GM23338 (cell line): ENCODE measurements at regions not wholly inside any gene's neighbourhood (a gene's known extent, or its start where the extent isn't known, plus 50 kb on each side); places are given as distances from the start of the nearest gene placed in this dataset.

Source experiments
- ATAC-seq: fragments of 200-7000 bp; cut with Tn5 transposase; 3 replicates; pipeline ENCODE4 v1.9.1; 2020
- DNase-seq: peaks from one replicate; pipeline ENCODE4 v3.0.0-alpha.2; 2015; ENCODE audit warnings: low spot score
- H2AFZ ChIP-seq: fragments of 200-600 bp; sonication (generic); 2 replicates; pipeline ENCODE4 v1.8.0; 2016; ENCODE audit warnings: antibody characterized with exemption, mild to moderate bottlenecking, moderate library complexity
- H3F3A ChIP-seq: fragments of 200-600 bp; sonication (generic); replicated peaks from 2 replicates; pipeline ENCODE4 v1.8.0; 2017; ENCODE audit warnings: antibody characterized with exemption, mixed run types, low read depth
- H3K27ac ChIP-seq: fragments of 200-600 bp; sonication (generic); 2 replicates; pipeline ENCODE4 v1.6.1; 2016; ENCODE audit warnings: low read depth
- H3K27me3 ChIP-seq: fragments of 200-600 bp; sonication (generic); 2 replicates; pipeline ENCODE4 v1.8.0; 2016; ENCODE audit warnings: mild to moderate bottlenecking, mixed run types, moderate library complexity; ENCODE audit not compliant: insufficient read depth
- H3K36me3 ChIP-seq: fragments of 200-600 bp; sonication (generic); 2 replicates; pipeline ENCODE4 v1.8.0; 2016; ENCODE audit warnings: mild to moderate bottlenecking; ENCODE audit not compliant: insufficient read depth
- H3K4me1 ChIP-seq: fragments of 200-600 bp; sonication (generic); 2 replicates; pipeline ENCODE4 v1.8.0; 2016; ENCODE audit warnings: mild to moderate bottlenecking, moderate library complexity; ENCODE audit not compliant: insufficient read depth
- H3K4me2 ChIP-seq: fragments of 200-600 bp; sonication (generic); 2 replicates; pipeline ENCODE4 v1.7.1; 2017; ENCODE audit warnings: mixed run types
- H3K4me3 ChIP-seq: fragments of 200-600 bp; sonication (generic); 2 replicates; pipeline ENCODE4 v1.6.1; 2016; ENCODE audit warnings: mixed run types
- H3K79me2 ChIP-seq: fragments of 200-600 bp; sonication (generic); replicated peaks from 2 replicates; pipeline ENCODE4 v1.8.0; 2017; ENCODE audit warnings: mild to moderate bottlenecking; ENCODE audit not compliant: insufficient read depth
- H3K9me2 ChIP-seq: fragments of 200-600 bp; sonication (generic); 2 replicates; pipeline ENCODE4 v1.8.0; 2017; ENCODE audit not compliant: insufficient read depth
- H4K20me1 ChIP-seq: fragments of 200-600 bp; sonication (generic); replicated peaks from 2 replicates; pipeline ENCODE4 v1.8.0; 2017; ENCODE audit warnings: mild to moderate bottlenecking; ENCODE audit not compliant: insufficient read depth
- H3K27ac Mint-ChIP-seq: 2 replicates; pipeline ENCODE4 v1.8.0; 2020; ENCODE audit warnings: inconsistent platforms, mild to moderate bottlenecking, moderate library complexity, mixed read lengths
- H3K27me3 Mint-ChIP-seq: 3 replicates; pipeline ENCODE4 v1.8.0; 2022; ENCODE audit warnings: low read depth, mild to moderate bottlenecking, moderate library complexity, mixed read lengths, inconsistent platforms; ENCODE audit not compliant: insufficient read depth, poor library complexity
- H3K36me3 Mint-ChIP-seq: 3 replicates; pipeline ENCODE4 v1.8.0; 2021; ENCODE audit warnings: low read depth, mild to moderate bottlenecking, inconsistent platforms, moderate library complexity, mixed read lengths
- H3K4me1 Mint-ChIP-seq: 3 replicates; pipeline ENCODE4 v1.8.0; 2020; ENCODE audit warnings: mild to moderate bottlenecking, inconsistent platforms, mixed read lengths
- H3K4me3 Mint-ChIP-seq: 3 replicates; pipeline ENCODE4 v1.8.0; 2021; ENCODE audit warnings: moderate library complexity, mild to moderate bottlenecking, inconsistent platforms, mixed read lengths
- H3K9me3 Mint-ChIP-seq: 3 replicates; pipeline ENCODE4 v1.8.0; 2020; ENCODE audit warnings: moderate library complexity, mild to moderate bottlenecking, inconsistent platforms, mixed read lengths
- CREB1 ChIP-seq: fragments of 250-450 bp; sonication (Bioruptor Pico); IDR thresholded peaks from 2 replicates; pipeline ENCODE4 v1.5.0; 2020; ENCODE audit warnings: low read depth, mild to moderate bottlenecking, moderate library complexity
- POLR2AphosphoS5 ChIP-seq: IDR thresholded peaks from 2 replicates; pipeline ENCODE4 v1.6.1; 2016; ENCODE audit warnings: antibody characterized with exemption, low read depth
- STAT1 ChIP-seq: IDR thresholded peaks from one replicate; pipeline ENCODE4 v1.6.1; 2016; ENCODE audit warnings: antibody characterized with exemption; ENCODE audit not compliant: unreplicated experiment
- ZNF114 ChIP-seq: fragments of 250-450 bp; sonication (Bioruptor Pico); IDR thresholded peaks from 2 replicates; pipeline ENCODE4 v1.5.0; 2020; ENCODE audit warnings: mild to moderate bottlenecking, moderate library complexity
- TF ChIP-seq, protein P1 (sequence below): fragments of 250-450 bp; sonication (Bioruptor Pico); IDR thresholded peaks from 2 replicates; pipeline ENCODE4 v1.5.0; 2020; ENCODE audit warnings: mild to moderate bottlenecking, moderate library complexity

- H3K9me3 Mint-ChIP-seq: peaks cover 2% of the 10 kb centered on the region; the same call in 1 of the 3 replicates
- no peaks in the 10 kb centered on the region for H3K27me3 Mint-ChIP-seq
- DNase-seq (no peak), ATAC-seq (no peak)
- no peaks in the 10 kb centered on the region for H3K4me1 Mint-ChIP-seq
- Histone ChIP-seq H3K9me2 (no peaks in the 10 kb centered on the region), H3K36me3 (no peaks in the 10 kb centered on the region), H3K4me2 (no peak overlapping the region), H4K20me1 (no peaks in the 10 kb centered on the region), H2AFZ (no peak overlapping the region), H3K27me3 (no peaks in the 10 kb centered on the region), H3F3A (no peaks in the 10 kb centered on the region), H3K4me3 (no peak overlapping the region), H3K79me2 (no peaks in the 10 kb centered on the region), H3K27ac (no peak overlapping the region), H3K4me1 (no peaks in the 10 kb centered on the region)
- no peaks in the 10 kb centered on the region for H3K36me3 Mint-ChIP-seq
- no peak overlapping the region for H3K4me3 Mint-ChIP-seq
- H3K27ac Mint-ChIP-seq: no peak overlapping the region
- TF ChIP-seq, protein P1, sequence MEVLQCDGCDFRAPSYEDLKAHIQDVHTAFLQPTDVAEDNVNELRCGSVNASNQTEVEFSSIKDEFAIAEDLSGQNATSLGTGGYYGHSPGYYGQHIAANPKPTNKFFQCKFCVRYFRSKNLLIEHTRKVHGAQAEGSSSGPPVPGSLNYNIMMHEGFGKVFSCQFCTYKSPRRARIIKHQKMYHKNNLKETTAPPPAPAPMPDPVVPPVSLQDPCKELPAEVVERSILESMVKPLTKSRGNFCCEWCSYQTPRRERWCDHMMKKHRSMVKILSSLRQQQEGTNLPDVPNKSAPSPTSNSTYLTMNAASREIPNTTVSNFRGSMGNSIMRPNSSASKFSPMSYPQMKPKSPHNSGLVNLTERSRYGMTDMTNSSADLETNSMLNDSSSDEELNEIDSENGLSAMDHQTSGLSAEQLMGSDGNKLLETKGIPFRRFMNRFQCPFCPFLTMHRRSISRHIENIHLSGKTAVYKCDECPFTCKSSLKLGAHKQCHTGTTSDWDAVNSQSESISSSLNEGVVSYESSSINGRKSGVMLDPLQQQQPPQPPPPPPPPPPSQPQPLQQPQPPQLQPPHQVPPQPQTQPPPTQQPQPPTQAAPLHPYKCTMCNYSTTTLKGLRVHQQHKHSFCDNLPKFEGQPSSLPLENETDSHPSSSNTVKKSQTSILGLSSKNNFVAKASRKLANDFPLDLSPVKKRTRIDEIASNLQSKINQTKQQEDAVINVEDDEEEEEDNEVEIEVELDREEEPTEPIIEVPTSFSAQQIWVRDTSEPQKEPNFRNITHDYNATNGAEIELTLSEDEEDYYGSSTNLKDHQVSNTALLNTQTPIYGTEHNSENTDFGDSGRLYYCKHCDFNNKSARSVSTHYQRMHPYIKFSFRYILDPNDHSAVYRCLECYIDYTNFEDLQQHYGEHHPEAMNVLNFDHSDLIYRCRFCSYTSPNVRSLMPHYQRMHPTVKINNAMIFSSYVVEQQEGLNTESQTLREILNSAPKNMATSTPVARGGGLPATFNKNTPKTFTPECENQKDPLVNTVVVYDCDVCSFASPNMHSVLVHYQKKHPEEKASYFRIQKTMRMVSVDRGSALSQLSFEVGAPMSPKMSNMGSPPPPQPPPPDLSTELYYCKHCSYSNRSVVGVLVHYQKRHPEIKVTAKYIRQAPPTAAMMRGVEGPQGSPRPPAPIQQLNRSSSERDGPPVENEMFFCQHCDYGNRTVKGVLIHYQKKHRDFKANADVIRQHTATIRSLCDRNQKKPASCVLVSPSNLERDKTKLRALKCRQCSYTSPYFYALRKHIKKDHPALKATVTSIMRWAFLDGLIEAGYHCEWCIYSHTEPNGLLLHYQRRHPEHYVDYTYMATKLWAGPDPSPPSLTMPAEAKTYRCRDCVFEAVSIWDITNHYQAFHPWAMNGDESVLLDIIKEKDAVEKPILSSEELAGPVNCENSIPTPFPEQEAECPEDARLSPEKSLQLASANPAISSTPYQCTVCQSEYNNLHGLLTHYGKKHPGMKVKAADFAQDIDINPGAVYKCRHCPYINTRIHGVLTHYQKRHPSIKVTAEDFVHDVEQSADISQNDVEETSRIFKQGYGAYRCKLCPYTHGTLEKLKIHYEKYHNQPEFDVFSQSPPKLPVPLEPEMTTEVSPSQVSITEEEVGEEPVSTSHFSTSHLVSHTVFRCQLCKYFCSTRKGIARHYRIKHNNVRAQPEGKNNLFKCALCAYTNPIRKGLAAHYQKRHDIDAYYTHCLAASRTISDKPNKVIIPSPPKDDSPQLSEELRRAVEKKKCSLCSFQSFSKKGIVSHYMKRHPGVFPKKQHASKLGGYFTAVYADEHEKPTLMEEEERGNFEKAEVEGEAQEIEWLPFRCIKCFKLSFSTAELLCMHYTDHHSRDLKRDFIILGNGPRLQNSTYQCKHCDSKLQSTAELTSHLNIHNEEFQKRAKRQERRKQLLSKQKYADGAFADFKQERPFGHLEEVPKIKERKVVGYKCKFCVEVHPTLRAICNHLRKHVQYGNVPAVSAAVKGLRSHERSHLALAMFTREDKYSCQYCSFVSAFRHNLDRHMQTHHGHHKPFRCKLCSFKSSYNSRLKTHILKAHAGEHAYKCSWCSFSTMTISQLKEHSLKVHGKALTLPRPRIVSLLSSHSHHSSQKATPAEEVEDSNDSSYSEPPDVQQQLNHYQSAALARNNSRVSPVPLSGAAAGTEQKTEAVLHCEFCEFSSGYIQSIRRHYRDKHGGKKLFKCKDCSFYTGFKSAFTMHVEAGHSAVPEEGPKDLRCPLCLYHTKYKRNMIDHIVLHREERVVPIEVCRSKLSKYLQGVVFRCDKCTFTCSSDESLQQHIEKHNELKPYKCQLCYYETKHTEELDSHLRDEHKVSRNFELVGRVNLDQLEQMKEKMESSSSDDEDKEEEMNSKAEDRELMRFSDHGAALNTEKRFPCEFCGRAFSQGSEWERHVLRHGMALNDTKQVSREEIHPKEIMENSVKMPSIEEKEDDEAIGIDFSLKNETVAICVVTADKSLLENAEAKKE (CRISPR knock-in tag): no peak
Observed at GRCh38 chr2:162934191-162934590, 95.6 kb upstream of the KCNH7 start.

DNA sequence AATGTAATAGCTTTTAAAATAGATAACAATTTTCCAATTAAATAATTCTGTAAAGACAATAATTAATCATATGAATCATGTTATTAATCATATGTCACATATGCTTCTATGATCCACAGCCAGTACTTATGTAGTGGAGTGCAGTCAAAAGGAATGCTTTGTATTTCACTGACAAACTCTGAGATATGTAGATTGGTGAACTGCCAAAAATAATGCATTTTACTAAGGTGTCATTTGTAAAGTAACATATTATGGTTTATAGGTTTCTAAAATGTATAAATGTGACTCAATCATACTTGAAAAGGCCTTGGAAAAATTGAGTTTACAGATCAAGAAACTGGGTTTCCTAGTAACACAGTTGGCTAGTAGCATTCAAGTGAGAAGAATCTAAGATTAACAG is 93.8 kb upstream of the KCNH7 start:
- no peak overlapping the region for H3K4me3 Mint-ChIP-seq
- Histone ChIP-seq H3K79me2 (no peaks in the 10 kb centered on the region), H4K20me1 (no peaks in the 10 kb centered on the region), H3K27me3 (no peaks in the 10 kb centered on the region), H3K4me2 (no peak overlapping the region), H3F3A (no peaks in the 10 kb centered on the region), H3K4me3 (no peak overlapping the region), H3K9me2 (no peaks in the 10 kb centered on the region), H3K27ac (no peak overlapping the region), H3K36me3 (no peaks in the 10 kb centered on the region), H3K4me1 (no peaks in the 10 kb centered on the region), H2AFZ (no peak overlapping the region)
- H3K9me3 Mint-ChIP-seq: peaks cover 2% of the 10 kb centered on the region; the same call in 1 of the 3 replicates
- no peaks in the 10 kb centered on the region for H3K36me3 Mint-ChIP-seq
- H3K27me3 Mint-ChIP-seq: no peaks in the 10 kb centered on the region
- DNase-seq: no peak
- ATAC-seq: no peak
- no peak overlapping the region for H3K27ac Mint-ChIP-seq
- no peaks in the 10 kb centered on the region for H3K4me1 Mint-ChIP-seq
- TF ChIP-seq CREB1 (CRISPR knock-in tag) (no peak), STAT1 (no peak), POLR2AphosphoS5 (no peak), ZNF114 (no peak)
- TF ChIP-seq, protein P1 (CRISPR knock-in tag): no peak
